Activated CD4-positive, alpha-beta T cell treated with anti-CD3 and anti-CD28 coated beads, Interleukin-2, Interleukin-6, amounts not matched to agents 100 ng/mL and 50 ng/mL, durations not matched to agents 16 hours and 8 hours (primary cell): ENCODE measurements at regions not wholly inside any gene's neighbourhood (a gene's known extent, or its start where the extent isn't known, plus 50 kb on each side); places are given as distances from the start of the nearest gene placed in this dataset.
"Not testable (repeated sequence)": the region's sequence is repeated elsewhere in the genome, so short reads cannot be mapped to it uniquely, and the experiment has no call there.

Source experiments
- DNase-seq: peaks from one replicate; pipeline ENCODE4 v3.0.0-alpha.2; 2020

DNA sequence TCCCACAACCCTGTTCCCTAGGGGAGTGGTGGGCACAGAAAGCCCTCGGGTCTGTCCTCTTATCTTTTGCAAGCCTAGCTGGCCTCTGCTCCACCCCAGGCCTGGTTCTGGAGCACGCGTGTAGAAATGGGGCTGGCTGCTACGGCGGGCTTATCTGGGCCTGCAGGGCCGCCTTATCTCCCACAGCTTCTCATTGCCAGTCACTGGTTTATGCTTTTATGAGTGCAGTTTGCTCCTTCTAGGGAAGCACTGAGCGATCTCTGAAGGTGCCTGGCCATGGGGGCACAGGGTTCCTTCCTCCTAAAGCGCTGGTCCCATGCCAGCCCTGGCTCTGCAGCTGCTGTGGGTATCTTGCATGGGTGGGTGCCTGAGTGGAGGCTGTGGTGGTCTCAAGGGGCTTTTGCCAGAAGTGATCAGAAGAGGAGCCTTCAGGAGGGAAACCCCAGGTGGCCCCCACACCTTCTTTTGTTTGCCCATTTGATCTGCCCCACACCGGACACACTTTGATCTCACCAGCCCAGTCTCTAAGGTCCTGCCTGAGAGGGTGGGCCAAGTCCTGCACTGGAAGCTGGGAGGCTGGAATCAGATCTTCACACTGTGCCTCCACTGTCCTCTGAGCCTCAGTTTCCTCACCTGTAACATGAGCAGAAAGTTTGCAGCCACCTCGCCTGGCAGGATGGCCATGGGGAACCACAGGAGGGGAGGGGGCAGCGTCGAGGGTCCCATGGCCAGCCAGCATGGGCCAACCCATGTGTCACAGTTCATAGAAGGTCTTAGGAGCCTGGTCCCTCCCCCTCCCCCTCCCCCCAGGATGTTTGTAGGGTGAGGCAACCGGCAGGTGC lies 86.6 kb upstream of the FGF3 start:
- DNase-seq: no peak

DNA sequence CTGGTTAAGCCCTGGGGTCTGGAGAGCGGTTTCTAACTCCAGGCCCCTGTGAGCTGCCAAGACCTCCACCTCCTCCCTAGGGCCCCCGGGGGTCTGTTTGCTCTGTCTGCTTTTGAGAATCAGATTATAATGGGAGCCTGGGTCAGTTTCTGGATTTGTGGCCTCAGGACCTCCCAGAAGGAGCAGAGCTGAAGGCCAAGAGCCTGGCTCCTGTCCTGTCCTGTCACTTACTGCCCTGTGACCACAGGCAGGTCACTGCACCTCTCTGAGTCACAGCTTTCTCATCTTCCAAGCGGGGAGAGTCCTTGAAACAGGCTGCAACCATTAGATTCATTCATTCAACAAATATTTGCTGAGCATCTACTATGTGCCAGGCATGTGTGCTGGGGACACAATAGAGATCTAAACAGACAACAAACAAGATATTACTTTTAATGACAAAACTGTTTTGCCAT lies 87.3 kb upstream of the FGF3 start:
- DNase-seq: no peak

DNA sequence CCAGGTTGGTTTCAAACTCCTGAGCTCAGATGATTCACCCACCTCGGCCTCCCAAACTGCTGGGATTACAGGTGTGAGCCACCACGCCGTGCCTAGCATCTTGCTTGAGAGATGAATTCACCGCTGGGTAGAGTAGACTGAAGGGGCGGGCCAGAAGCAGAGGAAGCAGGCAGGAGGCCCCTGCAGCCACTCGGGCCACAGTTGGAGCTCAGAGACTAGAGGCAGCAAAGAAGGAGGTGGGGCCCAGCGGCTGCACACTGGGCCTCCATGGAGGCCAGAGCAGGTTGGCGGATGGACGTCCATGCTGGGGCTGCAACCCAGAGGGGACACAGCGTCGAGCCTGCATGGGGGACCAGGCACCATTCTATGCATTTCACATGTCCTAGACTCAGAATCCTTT lies 88.4 kb upstream of the FGF3 start:
- no peak for DNase-seq

DNA sequence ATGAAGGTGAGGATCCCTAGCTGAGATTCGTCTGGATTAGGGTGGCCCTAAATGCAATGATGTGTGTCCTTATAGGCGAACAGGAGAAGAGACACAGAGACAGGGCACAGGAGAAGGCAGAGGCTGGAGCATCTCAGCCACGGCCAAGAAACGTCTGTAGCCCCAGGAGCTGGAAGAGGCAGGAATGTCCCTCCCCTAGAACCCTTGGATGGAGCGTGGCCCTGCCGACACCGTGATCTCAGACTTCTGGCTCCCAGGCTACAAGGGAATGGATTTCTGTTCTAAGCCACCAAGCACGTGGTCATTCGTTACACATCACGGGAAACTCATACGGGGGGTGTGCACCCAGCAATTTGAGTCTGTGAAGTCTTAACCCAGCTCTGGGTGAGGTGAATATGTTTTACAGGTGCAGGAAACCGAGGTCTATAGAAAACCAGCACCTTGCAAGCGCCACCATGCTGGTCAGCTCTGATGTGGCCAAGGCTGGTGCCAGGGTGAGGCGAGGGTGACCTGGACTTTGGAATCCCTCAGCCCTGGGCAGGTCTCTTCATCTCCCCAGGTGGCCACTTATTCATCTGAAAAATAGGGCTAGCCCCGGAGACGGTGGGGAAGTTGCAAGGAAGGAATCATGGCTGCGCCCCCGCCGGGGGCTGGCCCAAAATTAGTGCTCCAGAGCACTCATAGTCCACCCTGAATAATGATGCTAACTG lies 89.5 kb upstream of the FGF3 start:
- DNase-seq: no peak

DNA sequence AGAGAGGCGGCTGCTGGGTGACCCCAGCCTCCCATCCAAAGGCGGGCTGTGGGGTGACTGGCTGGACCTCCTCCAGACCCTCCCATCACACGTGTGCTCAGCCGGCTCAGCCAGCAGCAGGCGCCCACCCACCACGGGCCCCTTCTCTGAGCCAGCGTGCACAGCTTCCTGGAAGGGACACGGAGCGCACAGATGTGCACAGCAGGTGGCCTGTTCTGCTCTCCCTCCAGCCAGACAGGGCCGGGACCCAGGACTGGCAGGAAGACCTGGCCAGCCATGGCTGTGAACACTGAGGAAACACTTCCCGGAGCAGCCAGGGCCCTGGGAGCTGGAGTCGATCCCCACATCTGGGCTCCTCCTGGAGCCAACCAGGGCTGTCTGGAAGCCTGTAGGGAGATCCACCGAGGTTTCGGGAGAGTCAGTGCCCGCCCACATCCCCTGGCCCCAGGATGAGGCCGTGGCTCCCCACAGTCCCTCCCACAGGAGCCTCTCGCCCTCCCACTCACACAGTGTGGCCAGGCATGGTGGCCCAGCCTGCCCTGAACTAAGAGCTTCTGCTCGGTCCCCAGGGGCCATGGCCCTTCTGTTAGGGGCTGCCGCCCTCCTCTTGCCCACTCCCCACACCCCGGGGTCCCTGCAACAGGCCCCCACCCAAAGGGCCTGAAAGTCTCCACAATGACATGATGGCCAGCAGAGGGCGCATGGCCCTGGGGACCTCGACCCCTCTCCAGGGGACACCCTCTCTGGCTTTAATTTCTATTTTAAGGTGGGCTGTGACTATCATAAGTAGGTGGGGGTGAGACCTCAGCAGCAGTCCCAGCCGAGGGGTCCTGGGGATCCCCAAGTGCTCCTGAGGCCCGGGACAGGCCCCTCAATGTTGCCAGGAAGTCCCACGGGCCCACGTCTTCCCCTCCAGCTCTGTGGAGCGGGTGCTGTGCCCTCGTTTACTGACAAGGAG lies 90.6 kb upstream of the FGF3 start:
- DNase-seq: peak; percentile 10

DNA sequence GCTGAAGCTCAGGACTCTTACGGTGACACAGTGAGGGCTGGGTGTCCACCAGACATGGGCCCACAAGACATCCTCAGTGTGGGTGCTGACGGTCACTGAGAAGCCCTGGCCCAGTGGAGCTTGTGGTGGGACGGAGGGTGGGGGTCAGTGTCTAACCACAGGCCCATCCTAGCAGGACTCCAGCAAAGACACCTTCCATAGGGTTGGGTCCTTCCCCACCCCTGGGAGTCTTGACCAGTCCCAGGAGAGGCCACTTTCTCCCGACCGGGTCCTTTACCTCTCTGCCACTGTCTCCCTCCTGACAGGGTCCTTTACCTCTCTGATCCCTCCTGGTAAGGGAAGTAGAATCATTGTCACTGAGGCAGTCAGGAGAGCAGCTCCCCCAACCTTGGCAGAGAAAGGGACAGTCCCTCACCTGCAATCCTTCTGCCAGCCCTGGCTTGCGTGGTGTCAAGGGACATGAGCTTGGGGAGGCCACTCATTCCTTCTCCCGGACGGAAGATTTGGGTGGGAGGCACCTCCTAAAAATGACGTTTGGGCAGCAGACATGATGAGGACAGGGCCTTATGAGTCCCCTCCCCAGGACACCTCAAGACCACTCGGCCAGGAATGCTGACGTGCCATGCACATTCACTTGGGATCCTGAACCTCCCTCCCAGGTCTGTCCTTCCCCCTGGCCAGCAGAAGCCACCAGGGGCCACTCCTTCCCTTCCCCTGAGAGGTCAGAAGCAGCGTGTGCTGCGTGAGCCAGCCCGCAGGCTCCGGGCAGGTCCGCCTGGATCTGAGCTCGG lies 91.5 kb upstream of the FGF3 start:
- DNase-seq: no peak

DNA sequence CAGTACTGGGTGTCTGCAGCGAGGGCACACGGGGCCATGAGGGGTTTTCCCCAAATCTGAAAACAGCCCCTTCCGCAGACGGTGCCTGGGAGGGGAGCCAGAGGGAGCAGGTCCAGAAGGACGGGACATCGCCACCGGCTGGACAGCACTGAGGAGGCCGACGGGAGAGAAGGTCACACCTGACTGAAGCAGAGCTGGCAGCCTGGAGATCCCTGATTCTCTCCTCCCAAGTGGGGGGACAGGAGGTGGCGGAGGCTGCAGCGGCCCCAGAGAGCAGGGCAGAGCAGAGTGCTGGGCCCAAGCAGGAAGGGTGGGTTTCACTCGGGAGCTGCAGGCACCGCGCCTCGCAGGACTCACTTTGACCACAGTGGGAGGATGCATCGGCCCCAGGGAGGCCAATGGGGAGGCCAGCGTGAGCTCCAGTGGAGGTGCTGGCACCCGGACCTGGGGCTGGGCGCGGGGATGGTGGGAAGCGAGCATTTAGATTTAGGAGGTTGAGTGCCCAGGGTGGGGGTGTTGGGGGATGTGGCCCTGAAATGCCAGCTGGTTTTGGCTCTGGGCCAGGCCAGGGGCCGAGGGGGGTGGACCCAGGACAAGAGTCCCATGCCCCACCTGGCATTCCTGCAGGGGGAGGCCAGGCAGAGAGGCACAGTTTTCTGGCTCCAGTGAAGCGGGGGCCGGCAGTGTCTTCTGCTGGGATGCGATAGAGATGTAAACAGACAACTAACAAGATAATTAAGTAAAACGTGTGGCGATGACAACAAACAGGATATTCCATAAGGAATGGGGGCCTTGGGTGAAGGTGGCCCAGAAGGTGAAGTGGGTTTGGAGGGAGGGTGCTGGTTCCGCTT lies 92.3 kb upstream of the FGF3 start:
- DNase-seq: no peak

DNA sequence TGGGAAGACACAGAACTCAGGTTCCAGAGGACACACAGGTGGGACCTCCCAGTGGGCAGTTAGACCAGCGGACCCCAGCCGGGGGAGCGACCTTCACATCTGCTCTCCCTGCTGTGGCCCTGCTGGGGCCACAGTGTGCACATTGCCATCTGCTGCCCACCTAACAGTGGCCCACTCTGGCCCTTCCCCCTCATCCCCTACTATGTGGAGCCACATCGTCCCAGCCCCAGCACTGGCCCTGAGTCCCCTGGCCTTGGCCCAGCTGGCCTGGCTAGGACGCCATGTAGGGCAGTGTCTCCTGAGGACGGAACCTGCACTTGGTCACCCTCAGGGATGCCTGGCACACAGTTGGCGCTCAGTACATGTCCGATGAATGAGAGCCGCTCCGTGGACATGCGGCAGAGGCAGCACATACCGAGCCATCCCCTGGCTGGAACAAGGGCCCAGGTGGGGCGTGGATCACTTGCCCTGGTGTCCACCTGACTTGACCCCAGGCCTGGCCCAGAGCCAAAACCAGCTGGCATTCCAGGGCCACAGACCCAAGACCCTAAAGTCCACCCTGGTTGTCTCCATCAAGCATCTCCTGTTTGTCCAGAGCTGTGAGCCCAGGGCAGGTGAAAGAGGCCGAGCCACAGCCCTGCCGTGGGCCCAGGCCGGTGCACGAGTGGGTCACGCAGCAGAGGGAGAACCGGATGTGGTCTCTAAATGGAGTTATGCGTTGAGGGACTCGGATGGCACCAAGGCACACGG lies 93.1 kb upstream of the FGF3 start:
- DNase-seq: no peak

DNA sequence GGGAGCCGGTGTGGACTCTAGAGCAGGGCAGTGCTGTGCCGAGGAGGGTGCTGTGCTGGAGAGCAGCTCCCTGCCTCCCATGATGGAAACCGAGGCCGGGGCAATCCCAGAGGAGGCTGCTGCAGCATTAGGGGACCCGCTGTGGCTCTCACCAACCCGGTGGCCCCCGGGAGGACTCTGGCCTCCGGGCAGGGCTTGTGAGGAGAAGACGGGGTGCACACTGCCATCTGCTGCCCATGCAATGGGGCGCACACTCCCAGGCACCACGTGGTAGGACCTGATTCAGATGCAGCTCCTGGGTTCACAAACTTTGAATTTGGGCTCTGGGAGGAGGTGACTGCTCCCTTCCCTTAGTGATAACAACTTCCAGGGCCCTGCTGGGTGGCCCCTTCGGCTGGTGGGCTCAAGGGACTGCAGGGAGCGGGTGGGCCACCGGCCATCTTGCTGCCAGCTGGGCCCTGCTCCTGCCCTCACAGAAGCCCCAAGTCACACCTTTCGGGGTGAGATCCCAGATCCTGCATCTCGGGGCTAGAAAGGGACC lies 93.8 kb upstream of the FGF3 start:
- peak; percentile 32 for DNase-seq

DNA sequence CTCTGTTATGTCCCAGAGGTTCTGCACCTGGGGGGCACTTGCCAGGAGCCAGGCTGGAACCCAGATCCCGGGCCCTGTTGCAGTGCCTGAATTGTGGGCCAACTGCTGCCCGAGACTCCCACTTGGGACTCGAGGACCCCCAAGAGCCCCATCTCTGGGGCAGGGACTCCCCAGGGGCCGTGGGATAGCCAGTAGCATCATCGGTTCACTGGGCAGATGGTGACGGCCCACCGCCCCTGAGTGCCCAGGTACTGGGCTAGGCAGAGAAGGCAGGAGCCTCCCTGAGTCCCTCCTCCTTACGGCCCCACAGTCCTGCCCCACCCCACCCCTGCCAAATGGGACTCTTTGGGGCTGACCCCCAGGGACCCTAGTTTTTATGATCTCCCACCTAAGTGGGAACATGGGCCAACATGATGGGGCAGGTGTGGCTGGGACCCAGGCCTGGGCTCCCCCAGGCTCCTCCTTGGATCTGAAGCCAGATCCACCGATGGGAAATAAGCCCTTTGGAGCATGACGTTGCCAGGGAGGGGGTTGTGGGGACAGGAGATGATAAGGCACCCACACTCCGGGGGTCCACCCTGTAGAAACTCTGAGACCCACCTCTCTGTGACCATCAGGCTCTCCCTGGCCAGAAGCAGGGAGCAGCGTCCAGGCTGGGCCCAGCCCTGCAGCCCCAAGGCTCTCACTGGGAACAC lies 94.5 kb upstream of the FGF3 start:
- no peak for DNase-seq

DNA sequence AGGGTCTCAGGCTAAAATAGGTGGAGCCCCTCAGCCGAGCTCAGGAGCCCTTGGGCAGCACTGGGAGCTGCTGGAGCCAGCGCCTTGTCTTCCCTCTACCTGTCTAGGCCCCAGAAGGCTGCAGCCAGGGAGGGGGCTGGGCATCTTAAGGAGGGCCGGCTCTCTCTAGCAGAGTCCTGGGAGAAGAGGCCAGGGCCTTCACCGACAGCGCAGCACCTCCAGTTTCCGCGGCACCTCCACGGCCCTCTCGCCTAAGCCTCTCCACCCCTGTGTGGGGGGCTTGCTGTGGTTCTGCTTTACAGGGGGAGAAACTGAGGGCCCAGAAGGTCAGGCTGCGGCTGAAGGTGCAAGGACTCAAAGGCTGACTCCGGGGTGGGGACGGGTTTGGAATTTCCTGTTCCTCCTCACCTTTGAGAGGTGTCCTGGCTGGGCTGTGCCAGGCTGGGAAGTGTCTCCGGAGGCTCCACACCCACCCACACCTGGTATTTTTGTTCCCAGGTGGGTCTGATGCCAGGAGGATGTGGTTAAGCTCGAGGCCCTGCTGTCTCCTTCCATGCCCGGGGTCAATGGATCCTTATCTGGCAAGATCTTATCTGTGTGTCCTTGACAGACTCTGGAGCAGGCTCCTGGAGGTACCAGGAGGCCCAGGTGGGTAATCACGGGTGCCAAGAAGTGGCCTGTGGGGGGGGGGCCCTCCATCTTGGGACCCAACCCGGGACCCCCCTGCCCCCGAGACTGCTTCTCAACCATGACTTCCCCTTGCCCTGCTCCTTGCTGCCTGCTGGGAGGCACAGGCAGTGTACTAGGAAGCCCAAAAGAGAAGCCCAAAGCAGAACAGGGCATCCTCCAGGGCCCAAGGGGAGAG lies 95.3 kb upstream of the FGF3 start:
- no peak for DNase-seq

DNA sequence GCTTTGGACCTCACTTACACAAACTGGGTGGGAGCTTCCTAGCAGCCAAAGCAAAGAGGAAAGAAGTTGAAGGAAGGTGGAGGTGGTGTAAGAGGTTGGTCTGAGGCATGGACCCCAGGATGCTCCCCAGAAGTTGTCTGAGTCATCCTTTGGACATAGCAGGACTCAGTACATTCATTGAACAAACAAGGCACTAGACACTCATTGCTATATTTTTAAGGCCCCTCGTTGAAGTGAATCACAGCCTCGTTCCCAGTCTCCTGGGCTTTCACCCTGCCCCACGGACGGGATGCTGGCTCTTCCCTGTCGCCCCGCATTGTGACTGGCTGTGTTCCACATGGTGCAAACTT lies 95.9 kb upstream of the FGF3 start:
- no peak for DNase-seq

DNA sequence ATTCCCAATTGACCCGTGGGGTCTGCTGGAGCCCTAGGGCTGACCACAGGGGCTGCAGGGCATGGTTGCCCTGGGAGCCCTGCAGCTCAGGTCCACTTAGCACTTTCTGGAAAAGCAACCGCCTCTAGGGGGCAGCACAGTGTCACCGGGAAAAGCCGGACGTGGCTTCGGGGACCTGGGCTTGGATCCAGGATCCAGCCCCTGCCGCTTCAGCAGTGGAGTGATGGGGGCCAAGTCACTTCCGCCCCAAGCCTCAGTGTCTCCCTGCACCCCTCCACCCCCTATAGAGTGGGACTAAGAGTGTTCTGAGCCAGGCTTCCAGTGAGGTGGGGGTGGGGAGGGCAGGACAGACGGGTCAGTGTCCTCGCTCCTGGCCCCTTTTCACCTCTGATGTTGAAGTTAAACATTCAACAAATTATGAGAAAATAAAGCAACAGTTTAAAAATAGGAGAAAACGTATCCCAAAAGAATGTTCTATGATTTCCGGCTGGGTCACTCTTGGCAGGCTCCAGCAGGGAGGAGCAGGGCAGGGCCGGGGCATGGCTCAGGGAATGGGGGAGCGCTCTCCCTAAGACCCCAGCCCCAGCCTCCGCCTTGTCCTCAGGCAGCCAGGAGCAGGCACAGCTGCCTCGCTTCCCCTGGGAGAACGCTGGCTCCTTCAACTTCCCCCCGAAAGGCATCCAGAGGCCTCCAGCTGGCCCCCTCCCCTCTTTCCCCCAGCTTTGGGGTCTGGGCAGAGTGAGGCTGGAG lies 96.5 kb upstream of the FGF3 start:
- peak; percentile 66 for DNase-seq

DNA sequence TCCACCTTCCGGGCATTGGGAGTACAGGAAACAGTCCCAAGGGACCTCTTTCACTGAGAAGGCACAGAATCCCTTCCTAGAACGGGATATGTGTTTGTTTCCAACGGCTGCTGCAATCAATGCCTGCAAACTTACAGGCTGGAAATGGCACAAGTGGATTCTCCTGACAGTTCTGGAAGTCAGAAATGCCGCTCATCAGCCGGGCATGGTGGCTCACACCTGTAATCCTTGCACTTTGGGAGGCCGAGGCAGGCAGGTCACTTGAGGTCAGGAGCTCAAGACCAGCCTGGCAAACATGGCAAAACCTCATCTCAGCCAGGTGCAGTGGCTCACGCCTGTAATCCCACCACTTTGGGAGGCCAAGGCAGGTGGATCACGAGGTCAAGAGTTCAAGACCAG lies 97.0 kb upstream of the FGF3 start:
- DNase-seq: not testable (repeated sequence)

DNA sequence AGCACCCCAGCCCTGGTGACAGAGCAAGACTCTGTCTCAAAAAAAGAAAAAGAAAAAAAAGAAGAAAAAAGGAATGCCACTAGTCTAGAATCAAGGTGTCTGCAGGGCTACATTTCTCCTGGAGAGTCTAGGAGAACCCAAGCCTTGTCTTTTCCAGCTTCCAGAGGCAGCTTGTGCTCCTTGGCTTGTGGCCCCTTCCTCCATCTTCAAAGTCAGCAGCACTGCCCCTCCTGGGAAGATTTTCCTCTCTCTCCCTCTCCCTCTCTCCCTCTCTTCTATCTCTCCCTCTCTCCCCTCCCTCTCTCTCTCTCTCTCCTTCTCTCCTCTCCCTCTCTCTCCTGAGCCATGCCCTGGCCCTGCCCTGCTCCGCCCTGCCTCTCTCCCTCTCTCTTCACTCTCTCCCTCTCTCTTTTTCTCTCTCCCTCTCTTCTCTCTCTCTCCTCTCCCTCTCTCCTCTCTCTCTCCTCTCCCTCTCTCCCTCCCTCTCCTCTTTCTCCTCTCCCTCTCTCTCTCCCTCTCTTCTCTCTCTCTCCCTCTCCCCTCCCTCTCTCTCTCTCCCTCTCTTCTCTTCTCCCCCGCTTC lies 97.7 kb upstream of the FGF3 start:
- no peak for DNase-seq

DNA sequence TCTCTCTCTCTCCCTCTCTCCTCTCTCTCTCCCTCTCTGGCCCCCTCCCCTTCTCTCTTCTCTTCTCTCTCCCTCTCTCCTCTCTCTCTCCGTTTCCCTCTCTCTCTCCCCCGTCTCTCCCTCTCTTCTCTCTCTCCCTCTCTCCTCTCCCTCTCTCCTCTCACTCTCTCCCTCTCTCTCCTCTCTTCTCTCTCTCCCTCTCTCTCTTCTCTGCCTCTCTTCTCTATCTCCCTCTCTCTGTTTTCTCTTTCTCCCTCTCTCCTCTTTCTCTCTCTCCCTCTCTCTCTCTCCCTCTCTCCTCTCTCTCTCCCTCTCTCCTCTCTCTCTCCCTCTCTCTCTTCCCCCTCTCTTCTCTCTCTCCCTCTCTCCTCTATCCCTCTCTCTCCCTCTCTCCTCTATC lies 98.3 kb upstream of the FGF3 start:
- DNase-seq: no peak

DNA sequence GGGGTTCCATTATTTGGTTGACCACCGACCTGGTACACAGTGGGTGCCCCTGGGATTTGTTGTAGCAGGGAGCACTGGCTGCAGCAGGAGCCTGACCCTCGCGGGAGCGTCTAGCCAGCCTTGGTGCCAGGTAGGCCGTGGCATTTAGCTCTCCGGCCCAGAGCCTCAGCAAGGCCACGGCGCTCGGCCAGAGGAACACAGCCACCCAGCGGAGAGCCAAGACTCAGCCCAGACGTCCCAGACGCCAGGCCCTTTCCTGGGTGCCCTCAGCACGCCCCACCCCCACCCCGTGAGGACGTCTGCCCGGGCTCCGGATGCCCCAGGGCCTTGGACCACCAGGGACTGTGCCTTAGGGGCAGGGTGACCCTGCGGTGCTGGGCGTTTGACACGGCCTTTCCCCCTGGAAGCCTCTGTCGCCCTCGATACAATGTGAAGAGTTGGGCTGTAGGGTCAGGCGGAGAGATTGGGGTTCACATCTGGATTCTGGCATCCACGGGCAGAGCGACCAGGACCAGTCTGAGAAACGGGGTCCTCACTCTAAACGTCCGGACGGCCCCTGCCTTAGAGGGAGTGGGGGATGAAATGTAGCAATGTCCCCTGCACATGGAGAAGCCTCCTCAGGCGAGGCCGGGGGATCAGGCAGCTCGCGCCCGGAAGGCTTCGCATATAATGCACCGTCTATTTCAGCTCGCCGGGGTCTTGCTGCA lies 99.2 kb upstream of the FGF3 start:
- DNase-seq: no peak
